GM13977 (cell line): ENCODE measurements at regions not wholly inside any gene's neighbourhood (a gene's known extent, or its start where the extent isn't known, plus 50 kb on each side); places are given as distances from the start of the nearest gene placed in this dataset.
"Not testable (repeated sequence)": the region's sequence is repeated elsewhere in the genome, so short reads cannot be mapped to it uniquely, and the experiment has no call there.

Source experiments
- DNase-seq: peaks from one replicate; pipeline ENCODE4 v3.0.0; 2012; ENCODE audit warnings: low spot score
- CTCF ChIP-seq: IDR thresholded peaks from 2 replicates; pipeline ENCODE4 v1.5.1; 2012; ENCODE audit warnings: mild to moderate bottlenecking, control low read depth; ENCODE audit not compliant: insufficient read depth; ENCODE audit errors: extremely low read depth, missing control alignments
- in situ Hi-C: fragments of 300-500 bp; cut with MboI; formaldehyde crosslinking; loops from one replicate; pipeline ENCODE4 v1.12.0; 2022; ENCODE audit warnings: low sequenced_read_pairs, low pct_unique_long_range_greater_than_20kb, mixed read lengths, inconsistent platforms; ENCODE audit not compliant: unreplicated experiment

GRCh38 chr1:118390955-118391354, 205.9 kb upstream of the SPAG17 start:
- in situ Hi-C loops: no loop called here
- no peak for DNase-seq
- TF ChIP-seq CTCF: no peak

GRCh38 chr1:118388301-118388959, 203.4 kb upstream of the SPAG17 start:
- no peak for TF ChIP-seq CTCF

DNA sequence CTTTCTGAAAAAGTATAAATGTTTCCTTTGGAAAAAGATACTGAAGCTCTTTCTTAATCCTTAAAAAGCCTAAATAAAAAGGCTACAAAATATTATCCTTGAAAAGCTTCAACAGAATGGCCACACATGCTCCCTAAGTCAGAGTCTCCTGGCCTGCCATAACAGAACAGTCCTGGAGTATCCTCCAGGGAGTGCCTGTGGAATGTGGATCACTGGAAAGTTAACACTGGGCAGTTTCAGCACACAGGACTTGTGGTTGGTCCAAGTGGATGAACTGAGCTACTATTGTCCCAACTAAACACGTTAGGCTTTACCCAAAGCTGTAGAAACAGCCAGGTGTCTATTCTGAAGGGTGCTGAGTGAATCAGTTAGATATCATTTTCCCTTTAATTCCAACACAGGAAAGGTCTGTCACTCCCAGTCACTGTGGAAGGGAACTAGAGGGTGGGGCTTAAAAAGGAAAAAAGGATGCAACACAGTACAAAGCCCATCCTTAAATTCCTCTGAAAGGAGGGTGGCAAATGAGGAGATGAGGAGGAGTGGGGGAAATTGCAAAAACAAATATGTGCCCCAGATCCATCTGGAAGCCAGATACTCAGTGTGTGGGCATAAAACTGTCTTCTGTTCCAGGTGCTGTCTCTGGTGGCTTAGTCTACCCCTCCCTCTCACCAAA, 196.3 kb upstream of the SPAG17 start:
- no peak for DNase-seq

More at GRCh38 chr1:118388301-118388959, 203.4 kb upstream of the SPAG17 start:
- in situ Hi-C loops: no loop called here
- DNase-seq: no peak

DNA sequence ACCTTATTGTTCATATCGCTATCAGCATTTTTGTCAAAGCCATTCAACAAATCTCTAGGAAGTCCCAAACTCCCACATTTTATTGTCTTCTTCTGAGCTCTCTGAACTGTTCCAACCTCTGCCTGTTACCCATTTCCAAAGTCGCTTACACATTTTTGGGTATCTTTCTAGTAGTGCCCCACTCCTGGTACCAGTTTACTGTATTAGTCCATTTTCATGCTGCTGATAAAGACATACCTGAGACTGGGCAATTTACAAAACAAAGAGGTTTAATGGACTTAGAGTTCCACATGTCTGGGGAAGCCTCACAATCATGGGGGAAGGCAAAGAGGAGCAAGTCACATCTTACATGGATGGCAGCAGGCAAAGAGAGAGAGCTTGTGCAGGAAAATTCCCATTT, 192.2 kb upstream of the SPAG17 start:
- in situ Hi-C loops: not testable (repeated sequence)

More for the DNA sequence above, 196.3 kb upstream of the SPAG17 start:
- in situ Hi-C loops: no loop called here
- TF ChIP-seq CTCF: no peak

GRCh38 chr1:118371612-118372011, 186.6 kb upstream of the SPAG17 start:
- in situ Hi-C loops: no loop called here
- no peak for TF ChIP-seq CTCF
- DNase-seq: no peak

More for the DNA sequence above, 192.2 kb upstream of the SPAG17 start:
- DNase-seq: not testable (repeated sequence)

DNA sequence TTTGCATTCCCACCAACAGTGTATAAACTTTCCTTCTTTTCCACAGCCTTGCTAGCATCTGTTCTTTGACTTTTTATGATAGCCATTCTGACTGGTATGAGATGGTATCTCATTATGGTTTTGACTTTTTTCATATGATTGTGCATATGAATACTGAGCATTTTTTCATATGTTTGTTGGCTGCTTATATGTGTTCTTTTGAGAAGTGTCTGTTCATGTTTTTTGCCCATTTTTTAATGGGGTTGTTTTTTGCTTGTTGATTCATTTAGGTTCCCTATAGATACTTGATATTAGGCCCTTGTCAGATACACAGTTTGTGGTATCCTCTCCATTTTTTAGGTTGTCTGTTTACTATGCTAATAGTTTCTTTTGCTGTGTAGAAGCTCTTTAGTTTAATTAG, 185.8 kb upstream of the SPAG17 start:
- no peak for TF ChIP-seq CTCF
- DNase-seq: no peak
- in situ Hi-C loops: no loop called here

- DNase-seq: no peak
- TF ChIP-seq CTCF: no peak
- in situ Hi-C loops: no loop called here
These were observed 181.3 kb upstream of the SPAG17 start for GRCh38 chr1:118366286-118366685.
